Stimulated activated CD4-positive, alpha-beta T cell treated with anti-CD3 and anti-CD28 coated beads, Interleukin-4, amount 100 ng/mL, for 1 hour (primary cell): ENCODE measurements at regions not wholly inside any gene's neighbourhood (a gene's known extent, or its start where the extent isn't known, plus 50 kb on each side); places are given as distances from the start of the nearest gene placed in this dataset.
"Not testable (repeated sequence)": the region's sequence is repeated elsewhere in the genome, so short reads cannot be mapped to it uniquely, and the experiment has no call there.

Source experiments
- DNase-seq: peaks from one replicate; pipeline ENCODE4 v3.0.0-alpha.2; 2020

DNA sequence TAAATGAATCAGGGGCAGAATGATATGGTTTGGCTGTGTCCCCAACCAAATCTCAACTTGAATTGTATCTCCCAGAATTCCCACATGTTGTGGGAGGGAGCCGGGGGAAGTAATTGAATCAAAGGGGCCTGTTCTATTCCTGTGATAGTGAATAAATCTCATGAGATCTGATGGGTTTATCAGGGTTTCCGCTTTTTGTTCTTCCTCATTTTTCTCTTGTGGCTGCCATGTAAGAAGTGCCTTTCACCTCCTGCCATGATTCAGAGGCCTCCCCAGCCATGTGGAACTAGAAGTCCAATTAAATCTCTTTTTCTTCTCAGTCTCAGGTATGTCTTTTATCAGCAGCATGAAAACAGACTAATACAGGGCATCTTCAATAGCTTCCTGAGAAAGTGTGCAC lies 107.0 kb downstream of the OTUD1 start:
- not testable (repeated sequence) for DNase-seq

- DNase-seq: no peak
These were observed 118.0 kb downstream of the OTUD1 start for GRCh38 chr10:23556727-23557440.

DNA sequence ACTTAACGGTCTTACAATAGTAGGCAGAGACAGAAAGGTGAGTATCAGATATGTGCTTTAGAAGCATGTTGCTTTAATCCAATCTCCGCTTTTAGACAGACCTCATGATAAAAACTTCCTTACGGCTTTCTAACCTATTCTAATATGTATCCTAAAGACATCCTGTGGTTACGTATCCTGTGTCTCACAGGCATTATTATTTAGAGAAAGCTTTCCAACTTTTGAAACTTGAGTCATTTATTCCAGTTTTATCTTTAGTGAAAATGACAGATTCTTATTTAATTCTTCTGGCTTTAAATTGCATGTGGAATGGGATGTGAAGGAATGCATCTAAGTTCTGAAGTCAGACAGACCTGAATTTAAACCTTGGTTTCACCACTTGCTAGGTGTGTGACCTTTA lies 118.9 kb downstream of the OTUD1 start:
- no peak for DNase-seq

DNA sequence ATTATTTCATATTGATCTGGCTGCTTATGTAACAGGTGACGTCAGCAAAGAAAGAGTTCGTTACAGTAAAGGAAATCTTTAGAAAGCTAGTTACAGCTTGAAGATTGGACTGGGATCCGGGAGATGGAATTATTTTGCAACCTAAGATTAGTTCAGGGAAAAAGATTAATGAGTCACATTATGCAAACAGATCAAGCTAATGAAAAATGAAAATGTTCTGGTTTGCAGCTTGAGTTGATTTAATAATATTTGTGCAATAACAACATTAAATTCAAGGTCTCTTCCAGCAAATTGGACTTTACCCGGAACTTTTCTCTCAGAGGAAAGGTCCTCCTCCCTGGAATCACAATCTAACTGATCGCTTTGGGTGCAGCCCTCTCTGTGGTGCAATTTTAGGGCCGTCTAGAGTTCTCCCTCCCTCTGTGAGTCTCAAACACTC lies 119.5 kb downstream of the OTUD1 start:
- DNase-seq: no peak

DNA sequence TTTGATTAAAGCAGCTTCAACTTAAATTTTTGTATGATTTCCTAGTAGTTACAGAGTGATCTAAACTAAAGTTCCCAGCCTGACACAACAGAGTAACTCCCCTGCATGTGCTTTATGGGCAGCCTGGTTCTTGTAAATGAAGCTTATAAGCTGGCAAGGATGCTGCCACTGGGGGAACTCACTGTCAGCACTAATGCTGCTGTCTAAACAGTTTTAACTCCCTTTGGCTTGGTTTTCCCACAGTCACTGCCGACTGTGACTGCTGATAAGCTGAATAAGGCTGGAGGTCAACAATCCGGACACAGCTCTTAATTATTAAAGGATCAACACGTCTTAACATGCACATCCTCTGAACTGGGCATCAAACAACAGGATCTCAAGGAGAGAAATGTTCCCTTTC lies 130.1 kb downstream of the OTUD1 start:
- DNase-seq: no peak

DNA sequence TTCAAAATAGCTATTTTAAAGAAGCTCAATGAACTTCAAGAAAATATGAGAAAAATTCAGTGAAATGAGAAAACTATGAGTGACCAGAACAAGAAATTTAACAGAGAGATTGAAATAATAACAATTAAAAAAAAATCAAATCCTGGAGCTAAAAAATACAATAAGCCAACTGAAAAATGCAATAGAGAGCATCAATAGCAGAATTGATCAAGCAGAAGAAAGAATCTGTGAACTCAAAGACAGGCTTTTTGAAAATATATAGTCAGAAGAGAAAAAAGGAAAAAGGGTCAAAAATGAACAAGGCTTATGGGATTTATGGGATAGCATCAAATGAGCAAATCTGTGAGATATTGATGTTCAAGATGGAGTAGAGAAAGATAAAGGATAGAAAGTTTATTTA lies 133.0 kb downstream of the OTUD1 start:
- DNase-seq: no peak

DNA sequence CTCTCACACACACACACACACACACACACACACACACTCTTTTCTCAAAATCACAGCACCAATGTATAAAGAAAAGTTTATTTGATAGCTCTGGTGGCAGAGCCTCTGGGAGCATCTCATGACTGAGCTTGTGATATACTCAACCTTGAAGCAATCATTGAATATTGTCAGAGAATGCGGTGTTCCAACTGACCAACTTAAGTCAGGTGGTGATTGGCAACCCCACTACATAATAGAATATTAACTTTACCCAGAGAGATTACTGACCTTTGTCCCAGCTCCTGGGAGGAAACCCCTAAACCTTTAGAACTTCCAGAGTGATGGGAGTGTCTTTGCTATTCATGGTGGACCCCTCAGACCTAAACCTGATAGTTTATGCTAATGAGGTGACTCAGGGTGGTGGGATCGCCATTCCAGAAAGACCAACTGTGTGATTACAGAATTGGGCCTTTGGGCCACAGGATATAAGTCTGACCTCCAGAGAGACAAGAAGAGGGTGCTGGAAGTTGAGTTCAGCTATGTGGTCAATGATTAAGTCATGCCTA lies 143.1 kb downstream of the OTUD1 start:
- no peak for DNase-seq

- no peak for DNase-seq
These were observed 145.5 kb downstream of the OTUD1 start for GRCh38 chr10:23584396-23584795.

DNA sequence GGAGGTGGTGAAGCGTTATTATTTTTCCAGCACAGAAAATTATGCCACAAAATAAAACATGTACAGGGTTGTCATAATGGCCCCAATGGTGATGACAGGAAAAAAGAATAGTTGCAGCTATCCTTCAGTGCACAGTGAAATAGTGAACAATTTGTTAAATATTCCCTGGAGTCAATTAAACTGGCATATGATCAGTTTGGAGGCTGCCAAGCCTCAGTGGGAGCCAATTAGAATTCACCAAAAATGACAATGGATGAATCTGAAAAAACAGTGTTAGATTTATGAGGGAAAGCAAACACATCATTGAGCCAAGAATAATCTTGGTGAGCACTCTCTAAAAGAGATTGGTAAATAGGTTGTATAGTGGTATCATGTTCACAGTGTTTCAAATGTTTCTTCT lies 146.3 kb downstream of the OTUD1 start:
- no peak for DNase-seq

- DNase-seq: no peak
These were observed 146.8 kb downstream of the OTUD1 start for GRCh38 chr10:23585666-23586065.

GRCh38 chr10:23595278-23595677 lies 156.4 kb downstream of the OTUD1 start:
- DNase-seq: not testable (repeated sequence)

DNA sequence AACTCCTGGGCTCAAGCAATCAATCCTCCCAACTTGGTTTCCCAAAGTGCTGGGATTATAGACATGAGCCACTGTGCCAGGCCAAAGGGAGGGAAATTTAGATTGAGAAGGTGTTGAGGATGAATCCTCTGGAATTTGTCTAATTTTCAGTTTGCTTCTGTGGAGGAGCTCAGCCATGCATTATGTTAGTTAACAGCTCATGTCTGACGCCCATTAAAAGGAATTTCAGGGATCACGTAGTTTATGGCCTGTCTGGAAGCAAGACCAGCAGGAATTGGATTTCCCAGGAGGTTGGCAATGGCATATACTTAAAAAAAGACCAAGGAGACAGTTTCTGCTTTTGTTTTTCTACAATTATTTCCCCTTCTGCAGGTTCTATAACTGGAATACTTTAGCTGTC lies 165.7 kb downstream of the OTUD1 start:
- no peak for DNase-seq

GRCh38 chr10:23606456-23606855 lies 167.6 kb downstream of the OTUD1 start:
- DNase-seq: no peak

DNA sequence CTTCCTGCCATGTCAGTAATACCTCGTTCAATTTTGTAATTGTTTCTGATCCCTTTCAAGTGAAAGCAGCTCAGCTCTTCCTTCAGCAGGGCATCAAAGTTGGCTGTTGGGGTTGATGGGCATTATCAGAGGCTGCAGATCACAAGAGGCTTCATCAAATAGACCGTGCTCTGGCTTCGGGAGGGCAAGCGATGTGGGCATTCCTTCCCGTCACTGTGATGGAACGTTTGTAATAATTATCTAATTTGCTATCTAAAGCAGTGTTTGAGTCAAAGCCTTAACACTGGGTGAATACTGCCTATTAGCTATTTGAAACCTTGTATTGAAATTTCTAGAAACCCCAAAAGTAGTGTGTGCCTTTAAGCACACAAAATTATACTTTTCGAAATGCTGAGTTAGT lies 170.1 kb downstream of the OTUD1 start:
- DNase-seq: no peak

GRCh38 chr10:23610626-23611307 lies 171.9 kb downstream of the OTUD1 start:
- DNase-seq: no peak

- DNase-seq: no peak
These were observed 172.6 kb downstream of the OTUD1 start for GRCh38 chr10:23611308-23612029.

GRCh38 chr10:23613900-23614299 lies 175.0 kb downstream of the OTUD1 start:
- DNase-seq: no peak

DNA sequence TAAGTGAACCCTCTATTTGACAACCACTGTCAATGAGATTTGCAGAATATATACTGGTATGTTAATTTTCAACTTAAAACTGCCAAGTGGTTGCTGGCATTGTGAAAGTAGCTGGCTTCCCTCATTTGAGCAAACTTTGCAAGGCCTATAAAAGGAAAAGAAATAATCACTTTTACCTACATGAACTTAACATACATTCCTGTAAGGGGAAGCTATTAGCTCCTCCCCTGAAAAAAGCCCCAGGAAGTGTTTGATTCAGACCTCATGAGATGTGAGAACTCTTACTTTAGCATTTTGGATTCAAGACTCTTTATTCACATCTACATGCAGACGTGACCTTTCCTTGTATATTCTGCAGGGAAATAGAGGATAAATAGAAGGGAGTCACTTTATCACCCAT lies 175.6 kb downstream of the OTUD1 start:
- DNase-seq: no peak

DNA sequence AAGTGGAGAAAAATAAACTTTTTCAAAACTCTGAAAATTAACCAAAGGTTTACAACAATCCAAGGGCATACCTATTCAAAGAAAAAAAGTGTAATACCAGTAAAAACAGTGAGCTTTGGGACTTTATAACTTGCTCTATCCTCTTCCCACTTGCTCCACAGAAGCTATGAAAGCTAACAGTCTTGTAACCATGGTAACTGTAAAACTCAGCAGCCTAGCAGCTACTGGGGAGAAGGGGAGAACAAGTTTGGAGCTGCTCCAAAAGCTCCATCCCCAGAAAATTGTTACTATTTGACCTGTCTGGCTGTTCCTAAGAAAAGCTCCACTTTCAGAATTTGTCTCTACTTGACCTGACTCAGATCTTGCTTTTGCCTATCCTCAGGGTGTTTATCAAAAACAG lies 191.5 kb downstream of the OTUD1 start:
- DNase-seq: no peak

DNA sequence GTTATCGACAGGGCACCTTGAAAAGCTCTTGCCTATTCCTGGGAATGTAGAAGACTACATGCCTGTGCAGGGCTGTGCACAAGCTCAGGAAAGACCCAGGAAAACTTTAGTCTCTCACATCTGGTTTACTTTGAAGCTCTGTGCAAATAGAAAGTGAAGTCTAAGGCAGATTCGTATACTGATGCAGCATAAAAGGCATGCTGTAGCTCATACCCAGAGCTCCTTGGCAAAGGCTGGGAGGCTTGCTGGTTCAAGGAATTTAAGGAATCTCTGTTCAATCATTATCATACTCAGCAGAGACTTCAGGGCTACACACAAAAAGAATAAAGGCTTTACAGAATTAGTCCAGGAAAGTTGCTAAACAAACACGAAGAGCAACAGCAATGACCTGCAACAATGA lies 192.0 kb downstream of the OTUD1 start:
- DNase-seq: no peak

GRCh38 chr10:23643111-23643780 lies 204.4 kb downstream of the OTUD1 start:
- no peak for DNase-seq

GRCh38 chr10:23648618-23649017 lies 209.7 kb downstream of the OTUD1 start:
- no peak for DNase-seq

DNA sequence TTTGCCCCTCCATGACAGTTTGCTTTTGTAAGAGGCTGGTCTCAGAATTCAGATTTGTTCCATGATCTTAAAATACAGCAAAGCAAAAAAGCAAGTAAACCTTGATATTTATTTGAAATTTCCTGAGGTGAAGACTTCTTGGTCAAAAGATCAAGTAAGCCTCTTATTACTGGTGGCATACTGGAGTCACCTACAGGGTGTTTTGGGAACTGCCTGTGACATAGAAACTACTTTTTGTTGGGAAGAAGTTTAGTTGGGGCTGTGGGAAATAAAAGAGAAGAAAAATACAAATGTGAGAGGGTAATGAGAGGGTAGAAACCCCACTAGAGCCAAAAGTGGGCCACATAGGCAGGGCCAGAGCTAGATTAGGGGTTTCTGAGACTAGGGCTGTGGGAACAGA lies 217.9 kb downstream of the OTUD1 start:
- DNase-seq: no peak
